ENCODE measurements at regions not wholly inside any gene's neighbourhood (a gene's known extent, or its start where the extent isn't known, plus 50 kb on each side); places are given as distances from the start of the nearest gene placed in this dataset.

DNA sequence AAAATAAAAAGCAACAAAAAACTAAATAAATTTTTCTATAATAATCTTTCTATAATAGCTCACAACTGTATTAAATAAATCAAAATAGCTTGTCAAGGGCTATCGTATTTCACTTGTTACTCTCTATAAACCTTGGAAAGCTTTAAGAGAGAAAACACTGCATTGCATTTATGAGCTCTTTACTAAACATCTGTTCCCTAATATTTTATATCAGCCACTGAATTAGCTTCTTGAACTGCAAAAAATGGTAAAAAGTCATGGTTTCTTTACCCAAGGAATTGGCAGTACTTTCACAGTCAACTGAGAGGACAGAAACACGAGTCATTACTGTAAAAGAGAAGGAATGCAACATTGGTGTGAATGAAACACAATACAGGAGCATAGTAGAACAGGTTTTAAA is 671.2 kb downstream of the PCDH18 start:
- no peak overlapping the region for H3K9ac ChIP-seq (ENCODE audit: low read depth in 2 of 2, low read length in 2 of 2)
- DNase-seq = no peak
- no peaks in the 10 kb centered on the region for H3K27me3 ChIP-seq
- H3K27ac ChIP-seq = no peak overlapping the region
- TF ChIP-seq, protein P1, sequence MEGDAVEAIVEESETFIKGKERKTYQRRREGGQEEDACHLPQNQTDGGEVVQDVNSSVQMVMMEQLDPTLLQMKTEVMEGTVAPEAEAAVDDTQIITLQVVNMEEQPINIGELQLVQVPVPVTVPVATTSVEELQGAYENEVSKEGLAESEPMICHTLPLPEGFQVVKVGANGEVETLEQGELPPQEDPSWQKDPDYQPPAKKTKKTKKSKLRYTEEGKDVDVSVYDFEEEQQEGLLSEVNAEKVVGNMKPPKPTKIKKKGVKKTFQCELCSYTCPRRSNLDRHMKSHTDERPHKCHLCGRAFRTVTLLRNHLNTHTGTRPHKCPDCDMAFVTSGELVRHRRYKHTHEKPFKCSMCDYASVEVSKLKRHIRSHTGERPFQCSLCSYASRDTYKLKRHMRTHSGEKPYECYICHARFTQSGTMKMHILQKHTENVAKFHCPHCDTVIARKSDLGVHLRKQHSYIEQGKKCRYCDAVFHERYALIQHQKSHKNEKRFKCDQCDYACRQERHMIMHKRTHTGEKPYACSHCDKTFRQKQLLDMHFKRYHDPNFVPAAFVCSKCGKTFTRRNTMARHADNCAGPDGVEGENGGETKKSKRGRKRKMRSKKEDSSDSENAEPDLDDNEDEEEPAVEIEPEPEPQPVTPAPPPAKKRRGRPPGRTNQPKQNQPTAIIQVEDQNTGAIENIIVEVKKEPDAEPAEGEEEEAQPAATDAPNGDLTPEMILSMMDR (IDR thresholded peaks at IDR 0.05) = no peak
- no peaks in the 10 kb centered on the region for H3K4me1 ChIP-seq
- intact Hi-C loops (cut with DNase I) = no loop called here
- no peak overlapping the region for H3K4me3 ChIP-seq
- H3K36me3 ChIP-seq = no peaks in the 10 kb centered on the region
- no peaks in the 10 kb centered on the region for H3K9me3 ChIP-seq

DNA sequence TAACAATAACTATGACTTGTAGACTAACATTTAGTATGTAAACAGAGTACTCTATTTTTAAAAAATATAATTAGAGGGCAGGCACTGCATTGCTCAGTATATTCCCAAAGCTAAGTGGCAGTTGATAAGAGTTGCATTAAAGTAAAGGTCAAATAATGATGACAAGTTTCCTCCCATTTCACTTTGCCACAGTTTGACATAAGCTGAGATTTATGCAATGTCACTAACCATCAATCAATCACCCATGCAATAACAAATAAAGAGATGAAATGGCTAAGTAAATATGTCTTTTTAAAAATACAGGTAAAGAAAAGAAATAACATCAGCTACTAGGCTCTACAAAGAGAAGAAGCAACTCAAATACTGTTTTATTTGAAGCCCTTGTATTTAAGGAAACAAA is 673.4 kb downstream of the PCDH18 start:
- Histone ChIP-seq H3K27me3 (no peaks in the 10 kb centered on the region), H3K27ac (no peak overlapping the region), H3K9me3 (no peaks in the 10 kb centered on the region), H3K4me3 (no peak overlapping the region), H3K36me3 (no peaks in the 10 kb centered on the region), H3K4me1 (no peaks in the 10 kb centered on the region), H3K9ac (ENCODE audit: low read depth in 2 of 2, low read length in 2 of 2) (no peak overlapping the region)
- intact Hi-C loops (cut with DNase I) = no loop called here
- DNase-seq = no peak
- TF ChIP-seq, protein P1 (IDR thresholded peaks at IDR 0.05) = no peak

DNA sequence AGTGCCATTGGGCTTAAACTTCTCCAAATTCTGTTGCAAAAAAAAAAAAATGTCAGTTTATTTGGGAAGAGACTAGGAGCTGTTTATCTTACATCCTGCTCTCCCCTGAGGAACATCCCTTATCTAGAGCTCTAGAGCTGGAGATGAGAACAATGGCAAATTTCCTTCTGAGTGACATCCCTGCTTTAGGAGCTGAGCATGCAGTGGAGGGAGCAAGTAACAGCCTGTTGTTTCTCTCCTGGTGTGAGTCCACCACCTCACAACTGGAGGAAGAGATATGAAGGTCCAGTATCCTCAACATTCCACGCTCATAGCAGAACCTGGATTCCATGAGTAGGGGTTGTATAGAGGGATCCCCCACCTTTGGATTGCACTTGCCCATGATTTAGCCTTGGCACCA is 676.4 kb downstream of the PCDH18 start:
- DNase-seq = no peak
- TF ChIP-seq, protein P1 (IDR thresholded peaks at IDR 0.05) = no peak
- Histone ChIP-seq H3K27me3 (no peaks in the 10 kb centered on the region), H3K36me3 (no peaks in the 10 kb centered on the region), H3K27ac (no peak overlapping the region), H3K4me1 (no peaks in the 10 kb centered on the region), H3K4me3 (no peak overlapping the region), H3K9ac (ENCODE audit: low read depth in 2 of 2, low read length in 2 of 2) (no peak overlapping the region), H3K9me3 (no peaks in the 10 kb centered on the region)
- intact Hi-C loops (cut with DNase I) = no loop called here

DNA sequence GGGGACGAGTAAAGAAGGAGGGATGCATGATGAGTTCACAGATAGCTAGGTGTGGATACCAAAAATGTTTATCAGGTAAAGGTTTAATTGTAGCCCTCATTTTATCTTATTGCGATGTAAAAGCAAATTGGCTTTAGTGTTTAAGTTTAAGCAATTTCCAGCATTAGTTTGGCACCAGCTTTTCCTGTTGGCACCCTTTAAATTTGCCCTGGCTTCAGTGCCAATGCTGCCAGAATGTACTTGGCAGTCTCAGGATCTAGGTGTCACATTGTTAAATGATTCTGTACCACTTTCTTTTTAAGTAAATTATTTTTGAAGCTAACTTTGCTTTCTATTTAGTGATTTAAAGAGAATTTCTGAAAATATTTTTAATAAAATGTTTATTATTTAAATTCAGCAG is 681.8 kb downstream of the PCDH18 start:
- intact Hi-C loops (cut with DNase I) = no loop called here
- TF ChIP-seq, protein P1 (IDR thresholded peaks at IDR 0.05) = no peak

DNA sequence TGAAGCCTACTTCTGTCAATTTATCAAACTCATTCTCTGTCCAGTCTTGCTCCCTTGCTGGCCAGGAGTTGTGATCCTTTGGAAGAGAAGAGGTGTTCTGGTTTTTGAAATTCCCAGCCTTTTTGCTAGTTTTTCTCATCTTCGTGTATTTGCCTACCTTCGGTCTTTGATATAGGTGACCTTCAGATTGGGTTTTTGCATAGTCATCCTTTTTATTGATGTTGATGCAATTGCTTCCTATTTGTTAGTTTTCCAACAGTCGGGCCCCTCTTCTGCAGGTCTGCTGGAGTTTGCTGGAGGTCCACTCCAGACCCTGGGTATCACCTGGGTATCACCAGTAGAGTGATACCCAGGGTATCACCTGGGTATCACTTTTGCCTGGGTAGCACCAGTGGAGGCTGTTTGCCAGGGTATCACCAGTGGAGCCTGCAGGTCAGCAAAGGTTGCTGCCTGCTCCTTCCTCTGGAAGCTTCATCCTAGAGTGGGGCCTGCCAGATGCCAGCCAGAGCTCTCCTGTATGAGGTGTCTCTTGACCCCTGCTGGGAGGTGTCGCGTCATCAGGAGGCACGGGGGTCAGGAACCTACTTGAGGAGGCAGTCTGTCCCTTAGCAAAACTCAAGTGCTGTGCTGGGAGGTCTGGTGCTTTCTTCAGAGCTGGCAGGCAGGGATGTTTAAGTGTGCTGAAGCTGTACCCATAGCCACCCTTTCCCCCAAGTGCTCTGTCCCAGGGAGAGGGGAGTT is 684.2 kb downstream of the PCDH18 start:
- Histone ChIP-seq H3K4me3 (no peak overlapping the region), H3K9ac (ENCODE audit: low read depth in 2 of 2, low read length in 2 of 2) (no peak overlapping the region), H3K4me1 (no peaks in the 10 kb centered on the region), H3K36me3 (no peaks in the 10 kb centered on the region), H3K27ac (no peak overlapping the region), H3K9me3 (no peaks in the 10 kb centered on the region), H3K27me3 (no peaks in the 10 kb centered on the region)
- DNase-seq = no peak
- TF ChIP-seq, protein P1 (IDR thresholded peaks at IDR 0.05) = no peak
- intact Hi-C loops (cut with DNase I) = no loop called here

More for the DNA sequence above, 681.8 kb downstream of the PCDH18 start:
- Histone ChIP-seq H3K4me3 (no peak overlapping the region), H3K4me1 (no peaks in the 10 kb centered on the region), H3K9ac (ENCODE audit: low read depth in 2 of 2, low read length in 2 of 2) (no peak overlapping the region), H3K9me3 (no peaks in the 10 kb centered on the region), H3K27ac (no peak overlapping the region), H3K27me3 (no peaks in the 10 kb centered on the region), H3K36me3 (no peaks in the 10 kb centered on the region)
- DNase-seq = no peak

All from colonic mucosa (tissue), 4 donors.